ENCODE measurements at regions not wholly inside any gene's neighbourhood (a gene's known extent, or its start where the extent isn't known, plus 50 kb on each side); places are given as distances from the start of the nearest gene placed in this dataset.

GRCh38 chr18:7358989-7359726, 128.3 kb downstream of the LRRC30 start:
- Histone ChIP-seq H3K9me3 (replicated peaks; ENCODE audit: low read length) (no peaks in the 10 kb centered on the region), H3K4me3 (ENCODE audit: low read length) (no peak overlapping the region), H3K4me1 (ENCODE audit: control insufficient read depth, insufficient read depth, low read length) (no peaks in the 10 kb centered on the region), H3K4me2 (ENCODE audit: low read length) (no peak overlapping the region), H3K9ac (ENCODE audit: low read depth, low read length) (no peak overlapping the region), H3K36me3 (ENCODE audit: insufficient read depth, low read length) (no peaks in the 10 kb centered on the region), H3K27me3 (ENCODE audit: control insufficient read depth, insufficient read depth, low read length) (no peaks in the 10 kb centered on the region)

GRCh38 chr18:7360606-7361170, 129.8 kb downstream of the LRRC30 start:
- H3K4me3 ChIP-seq (ENCODE audit: low read length), result no peak overlapping the region
- no peak overlapping the region for H3K9ac ChIP-seq (ENCODE audit: low read depth, low read length)
- no peak overlapping the region for H3K4me2 ChIP-seq (ENCODE audit: low read length)
- no peaks in the 10 kb centered on the region for H3K36me3 ChIP-seq (ENCODE audit: insufficient read depth, low read length)
- no peaks in the 10 kb centered on the region for H3K4me1 ChIP-seq (ENCODE audit: control insufficient read depth, insufficient read depth, low read length)
- no peaks in the 10 kb centered on the region for H3K27me3 ChIP-seq (ENCODE audit: control insufficient read depth, insufficient read depth, low read length)
- H3K9me3 ChIP-seq (replicated peaks; ENCODE audit: low read length), result no peaks in the 10 kb centered on the region

DNA sequence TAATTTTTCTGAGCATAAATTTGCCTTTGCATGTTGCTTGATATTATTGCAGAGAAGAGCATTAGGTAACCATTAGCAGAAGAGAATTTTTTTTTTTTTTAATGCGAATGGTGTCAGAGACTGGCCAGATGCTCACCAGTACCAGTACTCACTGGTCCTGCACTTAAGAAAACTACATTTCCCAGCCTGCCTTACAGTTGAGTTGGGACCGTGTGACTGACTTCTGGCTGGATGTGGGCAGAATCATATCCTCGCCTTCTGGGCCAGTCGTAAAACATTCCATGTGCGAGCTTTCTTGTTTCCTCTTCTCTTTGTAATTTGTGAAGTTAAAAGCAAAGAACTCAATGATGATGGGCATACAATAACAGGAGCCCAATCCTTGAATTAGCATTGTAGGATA, 132.4 kb downstream of the LRRC30 start:
- Histone ChIP-seq H3K36me3 (ENCODE audit: insufficient read depth, low read length) (no peaks in the 10 kb centered on the region), H3K9ac (ENCODE audit: low read depth, low read length) (no peak overlapping the region), H3K4me2 (ENCODE audit: low read length) (no peak overlapping the region), H3K9me3 (replicated peaks; ENCODE audit: low read length) (no peaks in the 10 kb centered on the region), H3K4me1 (ENCODE audit: control insufficient read depth, insufficient read depth, low read length) (no peaks in the 10 kb centered on the region), H3K4me3 (ENCODE audit: low read length) (no peak overlapping the region), H3K27me3 (ENCODE audit: control insufficient read depth, insufficient read depth, low read length) (no peaks in the 10 kb centered on the region)

GRCh38 chr18:7366597-7366996, 135.7 kb downstream of the LRRC30 start:
- Histone ChIP-seq H3K9ac (ENCODE audit: low read depth, low read length) (no peak overlapping the region), H3K36me3 (ENCODE audit: insufficient read depth, low read length) (no peaks in the 10 kb centered on the region), H3K9me3 (replicated peaks; ENCODE audit: low read length) (no peaks in the 10 kb centered on the region), H3K4me2 (ENCODE audit: low read length) (no peak overlapping the region), H3K27me3 (ENCODE audit: control insufficient read depth, insufficient read depth, low read length) (no peaks in the 10 kb centered on the region), H3K4me1 (ENCODE audit: control insufficient read depth, insufficient read depth, low read length) (no peaks in the 10 kb centered on the region), H3K4me3 (ENCODE audit: low read length) (no peak overlapping the region)

- Histone ChIP-seq H3K27me3 (ENCODE audit: control insufficient read depth, insufficient read depth, low read length) (no peaks in the 10 kb centered on the region), H3K4me3 (ENCODE audit: low read length) (no peak overlapping the region), H3K36me3 (ENCODE audit: insufficient read depth, low read length) (no peaks in the 10 kb centered on the region), H3K4me2 (ENCODE audit: low read length) (no peak overlapping the region), H3K9me3 (replicated peaks; ENCODE audit: low read length) (no peaks in the 10 kb centered on the region), H3K9ac (ENCODE audit: low read depth, low read length) (no peak overlapping the region), H3K4me1 (ENCODE audit: control insufficient read depth, insufficient read depth, low read length) (no peaks in the 10 kb centered on the region)
These were observed 136.4 kb downstream of the LRRC30 start for GRCh38 chr18:7367336-7367735.

DNA sequence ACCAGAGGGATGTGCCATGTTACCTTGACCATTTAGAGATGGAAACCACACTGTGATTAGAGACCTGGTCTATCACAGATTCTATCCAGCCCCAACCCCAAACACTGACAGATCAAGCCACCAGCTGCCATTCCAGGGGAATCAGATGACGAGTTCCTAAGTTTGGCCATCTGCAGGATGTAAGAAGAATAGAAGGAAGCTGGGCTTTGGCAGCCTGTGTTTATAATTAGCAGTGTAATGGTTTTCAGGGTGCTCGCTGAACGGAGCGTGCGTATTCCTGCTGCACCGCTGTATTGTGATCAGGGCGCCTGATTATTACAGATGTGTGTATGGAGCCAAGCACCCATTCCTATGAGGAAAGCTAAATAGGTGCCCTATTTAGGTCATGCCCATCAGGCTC, 138.1 kb downstream of the LRRC30 start:
- H3K27me3 ChIP-seq (ENCODE audit: control insufficient read depth, insufficient read depth, low read length), result no peaks in the 10 kb centered on the region
- no peak overlapping the region for H3K4me2 ChIP-seq (ENCODE audit: low read length)
- H3K4me3 ChIP-seq (ENCODE audit: low read length), result no peak overlapping the region
- H3K9me3 ChIP-seq (replicated peaks; ENCODE audit: low read length), result no peaks in the 10 kb centered on the region
- no peaks in the 10 kb centered on the region for H3K36me3 ChIP-seq (ENCODE audit: insufficient read depth, low read length)
- H3K9ac ChIP-seq (ENCODE audit: low read depth, low read length), result no peak overlapping the region
- H3K4me1 ChIP-seq (ENCODE audit: control insufficient read depth, insufficient read depth, low read length), result no peaks in the 10 kb centered on the region

- no peak overlapping the region for H3K4me3 ChIP-seq (ENCODE audit: low read length)
- no peaks in the 10 kb centered on the region for H3K36me3 ChIP-seq (ENCODE audit: insufficient read depth, low read length)
- H3K4me2 ChIP-seq (ENCODE audit: low read length), result no peak overlapping the region
- no peaks in the 10 kb centered on the region for H3K27me3 ChIP-seq (ENCODE audit: control insufficient read depth, insufficient read depth, low read length)
- H3K9ac ChIP-seq (ENCODE audit: low read depth, low read length), result no peak overlapping the region
- no peaks in the 10 kb centered on the region for H3K4me1 ChIP-seq (ENCODE audit: control insufficient read depth, insufficient read depth, low read length)
- no peaks in the 10 kb centered on the region for H3K9me3 ChIP-seq (replicated peaks; ENCODE audit: low read length)
These were observed 139.5 kb downstream of the LRRC30 start for GRCh38 chr18:7370375-7370774.

DNA sequence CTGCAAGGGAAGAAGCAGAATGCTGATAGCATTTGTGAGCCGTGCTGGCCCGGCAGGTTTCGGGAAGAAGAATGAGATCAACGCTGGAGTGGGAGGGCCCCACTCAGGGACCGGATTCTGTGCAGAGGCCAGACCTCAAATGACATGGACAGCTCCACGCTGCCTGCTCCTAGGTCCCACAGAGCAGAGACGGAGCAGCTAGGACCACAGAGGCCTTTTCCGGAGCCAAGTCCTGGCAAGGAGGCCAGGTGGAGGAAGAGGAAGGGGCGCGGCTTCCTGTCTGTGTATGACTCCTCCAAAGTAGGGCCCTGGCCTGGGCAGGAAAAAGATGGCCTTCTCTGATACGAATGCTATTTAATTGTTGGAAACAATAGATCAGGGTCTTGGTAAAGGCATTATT, 139.9 kb downstream of the LRRC30 start:
- H3K27me3 ChIP-seq (ENCODE audit: control insufficient read depth, insufficient read depth, low read length), result no peaks in the 10 kb centered on the region
- H3K36me3 ChIP-seq (ENCODE audit: insufficient read depth, low read length), result no peaks in the 10 kb centered on the region
- no peaks in the 10 kb centered on the region for H3K9me3 ChIP-seq (replicated peaks; ENCODE audit: low read length)
- H3K4me1 ChIP-seq (ENCODE audit: control insufficient read depth, insufficient read depth, low read length), result no peaks in the 10 kb centered on the region
- no peak overlapping the region for H3K4me2 ChIP-seq (ENCODE audit: low read length)
- H3K4me3 ChIP-seq (ENCODE audit: low read length), result no peak overlapping the region
- no peak overlapping the region for H3K9ac ChIP-seq (ENCODE audit: low read depth, low read length)

DNA sequence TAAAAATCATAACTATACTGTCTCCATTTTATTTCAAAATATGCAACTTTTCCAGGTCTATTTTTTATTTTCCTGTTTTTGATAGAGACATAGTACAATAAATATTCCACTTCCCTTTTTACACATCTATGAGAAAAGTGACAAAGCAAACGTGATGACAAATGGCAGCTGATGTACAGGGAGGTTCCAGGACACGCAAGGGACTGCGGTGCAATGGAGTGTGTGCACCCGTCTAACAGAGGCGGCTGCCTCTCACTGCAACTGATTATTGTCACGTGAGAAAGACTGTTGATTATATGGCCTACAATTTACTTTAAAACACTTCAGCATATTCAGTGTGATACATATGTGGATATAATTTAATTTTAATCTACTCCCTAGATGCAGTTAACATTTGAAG, 142.6 kb downstream of the LRRC30 start:
- H3K27me3 ChIP-seq (ENCODE audit: control insufficient read depth, insufficient read depth, low read length), result no peaks in the 10 kb centered on the region
- H3K4me3 ChIP-seq (ENCODE audit: low read length), result no peak overlapping the region
- no peaks in the 10 kb centered on the region for H3K36me3 ChIP-seq (ENCODE audit: insufficient read depth, low read length)
- H3K4me2 ChIP-seq (ENCODE audit: low read length), result no peak overlapping the region
- H3K9ac ChIP-seq (ENCODE audit: low read depth, low read length), result no peak overlapping the region
- peaks cover 4% of the 10 kb centered on the region for H3K9me3 ChIP-seq (replicated peaks; ENCODE audit: low read length)
- H3K4me1 ChIP-seq (ENCODE audit: control insufficient read depth, insufficient read depth, low read length), result no peaks in the 10 kb centered on the region

- Histone ChIP-seq H3K9ac (ENCODE audit: low read depth, low read length) (no peak overlapping the region), H3K36me3 (ENCODE audit: insufficient read depth, low read length) (no peaks in the 10 kb centered on the region), H3K4me2 (ENCODE audit: low read length) (no peak overlapping the region)
These were observed 150.4 kb downstream of the LRRC30 start for GRCh38 chr18:7381307-7381706.

DNA sequence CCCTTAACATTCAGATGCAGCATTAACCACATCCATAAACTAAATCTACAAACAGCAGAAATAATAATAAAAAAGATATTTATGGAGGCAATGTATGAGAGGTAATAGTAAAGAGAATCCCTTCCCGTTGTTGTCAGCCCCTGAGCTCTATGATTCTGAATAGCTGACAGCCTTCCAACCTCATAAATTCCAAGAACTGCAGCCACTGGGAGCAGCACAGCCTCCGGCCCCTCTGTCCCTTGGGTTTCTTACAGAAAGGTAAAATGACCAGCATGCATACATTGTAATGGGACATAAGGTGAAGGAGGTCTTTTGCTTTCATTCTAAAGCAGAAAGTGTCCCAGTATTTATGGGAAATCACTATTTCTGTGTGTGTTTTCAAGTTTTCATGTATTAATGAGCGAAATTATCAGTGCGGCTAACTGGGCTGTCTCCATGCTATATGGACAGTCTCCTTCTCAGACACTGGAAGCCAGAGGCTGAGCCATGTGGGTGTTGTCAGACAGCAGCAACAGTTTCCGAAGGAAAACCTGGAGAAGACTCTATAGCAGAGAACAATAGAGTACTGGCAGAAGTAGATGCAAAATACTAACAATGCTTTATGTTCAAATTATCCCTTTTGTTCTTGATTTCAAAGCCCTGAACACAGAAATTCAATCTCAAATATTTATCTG, 151.6 kb downstream of the LRRC30 start:
- Histone ChIP-seq H3K36me3 (ENCODE audit: insufficient read depth, low read length) (no peaks in the 10 kb centered on the region), H3K9ac (ENCODE audit: low read depth, low read length) (no peak overlapping the region), H3K4me1 (ENCODE audit: control insufficient read depth, insufficient read depth, low read length) (no peaks in the 10 kb centered on the region), H3K27me3 (ENCODE audit: control insufficient read depth, insufficient read depth, low read length) (peaks cover 3% of the 10 kb centered on the region), H3K4me3 (ENCODE audit: low read length) (no peak overlapping the region), H3K4me2 (ENCODE audit: low read length) (no peak overlapping the region), H3K9me3 (replicated peaks; ENCODE audit: low read length) (peaks cover 4% of the 10 kb centered on the region)

More at GRCh38 chr18:7381307-7381706, 150.4 kb downstream of the LRRC30 start:
- H3K4me1 ChIP-seq (ENCODE audit: control insufficient read depth, insufficient read depth, low read length), result no peaks in the 10 kb centered on the region
- peaks cover 3% of the 10 kb centered on the region for H3K27me3 ChIP-seq (ENCODE audit: control insufficient read depth, insufficient read depth, low read length)
- no peak overlapping the region for H3K4me3 ChIP-seq (ENCODE audit: low read length)
- peaks cover 8% of the 10 kb centered on the region for H3K9me3 ChIP-seq (replicated peaks; ENCODE audit: low read length)

Data from skeletal muscle satellite cell (primary cell).